ENCODE measurements at regions not wholly inside any gene's neighbourhood (a gene's known extent, or its start where the extent isn't known, plus 50 kb on each side); places are given as distances from the start of the nearest gene placed in this dataset.
"Not testable (repeated sequence)": the region's sequence is repeated elsewhere in the genome, so short reads cannot be mapped to it uniquely, and the experiment has no call there.

DNA sequence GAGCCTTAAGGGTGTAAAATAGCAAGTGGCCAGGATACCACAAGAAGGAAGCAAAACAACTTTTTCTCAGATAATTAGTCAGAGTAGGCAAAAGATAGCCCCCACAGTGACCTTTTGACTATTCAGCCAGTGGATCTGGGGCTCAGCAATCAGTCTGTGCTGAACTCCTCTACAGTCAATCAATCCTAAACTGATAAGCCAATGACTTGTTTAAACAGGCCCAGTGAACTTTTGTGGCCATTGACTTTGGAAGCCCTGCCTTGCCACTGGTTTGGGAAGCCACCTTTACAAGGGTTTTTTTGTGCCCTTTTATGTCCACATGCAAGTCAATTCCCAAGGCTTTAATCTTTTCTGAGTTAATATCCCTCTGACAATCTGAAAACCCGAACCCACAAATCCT is 1565.0 kb upstream of the WWC1 start:
- DNase-seq, result no peak

DNA sequence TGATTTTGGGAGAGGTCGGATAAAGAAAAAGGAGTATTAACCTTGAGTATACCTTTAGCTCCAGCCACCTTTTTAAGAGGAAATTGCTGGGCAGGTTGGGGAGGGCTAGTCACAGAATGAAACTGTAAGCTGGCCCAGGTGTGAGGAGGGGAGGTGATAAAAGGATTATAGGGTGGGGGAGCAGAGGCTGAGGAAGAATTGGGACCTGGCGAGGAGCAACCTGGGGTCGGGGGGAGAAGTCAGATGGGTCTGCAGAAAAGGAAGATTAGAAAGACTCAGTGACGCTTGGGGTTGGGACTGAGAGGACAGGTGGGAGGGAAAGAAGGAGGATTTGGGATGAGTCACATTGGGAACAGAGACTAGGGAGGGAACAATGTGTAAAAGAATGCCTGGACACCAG is 1548.5 kb upstream of the WWC1 start:
- DNase-seq, result not testable (repeated sequence)

DNA sequence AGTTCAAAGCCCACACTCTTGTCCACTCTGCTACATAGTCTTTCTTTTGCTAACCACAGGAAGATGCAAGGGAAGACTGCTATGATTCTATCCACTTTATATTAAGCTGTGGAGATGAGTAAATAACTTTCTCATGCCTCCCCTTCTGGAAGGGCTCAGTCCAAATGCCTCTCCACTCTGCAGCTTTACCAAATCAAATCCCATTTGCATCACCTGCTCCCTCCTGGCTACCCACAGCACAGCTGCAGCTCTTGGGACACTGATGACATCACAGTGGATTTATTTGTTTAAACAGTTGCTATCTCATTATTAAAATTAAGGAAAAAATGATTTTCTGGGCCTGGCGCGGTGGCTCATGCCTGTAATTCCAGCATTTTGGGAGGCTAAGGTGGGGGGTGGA is 1544.9 kb upstream of the WWC1 start:
- no peak for DNase-seq

DNA sequence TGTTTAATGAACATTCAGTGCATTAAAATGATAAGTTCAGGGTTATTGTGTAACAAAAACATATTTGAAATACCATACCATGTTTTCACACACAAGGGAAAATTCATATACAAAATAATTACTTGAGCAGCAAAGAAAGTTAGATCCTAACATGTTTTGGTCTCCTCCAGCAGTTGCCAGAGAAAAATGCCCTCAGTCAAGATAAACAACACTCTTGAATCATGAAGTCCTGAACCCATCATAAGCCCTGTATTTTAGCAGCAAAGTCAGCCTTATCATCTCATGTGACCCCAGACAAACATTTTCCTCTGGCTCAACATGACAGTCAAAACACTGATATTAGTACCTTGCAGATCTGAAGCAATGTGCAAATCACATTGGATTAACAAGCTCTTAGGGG is 1541.1 kb upstream of the WWC1 start:
- no peak for DNase-seq

DNA sequence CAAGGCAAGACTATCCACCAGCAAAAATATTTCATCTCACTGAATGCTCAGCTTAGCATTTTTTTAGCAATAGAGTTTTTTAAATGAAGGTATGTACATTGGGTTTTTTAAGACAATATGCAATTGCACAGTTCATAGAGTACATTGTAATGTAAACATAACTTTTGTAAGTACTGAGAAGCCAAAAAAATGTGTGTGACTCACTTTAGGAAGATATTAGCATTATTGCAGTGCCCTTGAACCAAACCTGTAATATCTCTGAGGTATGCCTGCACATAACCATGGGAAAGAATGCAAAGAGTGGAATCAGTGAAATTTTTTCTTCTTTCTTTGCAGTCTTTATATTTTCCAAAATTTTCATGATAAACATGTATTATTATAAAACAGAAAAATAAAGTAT is 1533.3 kb upstream of the WWC1 start:
- no peak for DNase-seq

DNA sequence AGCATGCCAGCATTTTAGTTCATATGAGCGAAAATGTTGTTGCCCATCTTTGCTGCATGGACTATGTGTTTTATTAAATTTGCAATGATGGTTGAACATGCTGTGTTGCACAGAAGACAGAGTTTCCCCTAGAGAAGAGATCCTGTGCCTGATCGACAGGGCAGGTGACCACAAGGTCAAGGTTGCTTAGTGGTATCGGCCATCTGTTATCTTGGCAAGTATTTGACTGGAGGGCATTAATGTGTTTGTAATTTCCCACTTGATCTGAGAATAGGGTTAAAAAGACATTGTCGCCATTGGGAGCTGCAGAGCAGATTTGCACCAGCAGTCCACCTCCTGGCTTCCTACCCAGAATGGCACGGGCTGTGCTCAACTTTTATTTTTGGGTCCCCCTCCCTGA is 1523.6 kb upstream of the WWC1 start:
- DNase-seq, result no peak

DNA sequence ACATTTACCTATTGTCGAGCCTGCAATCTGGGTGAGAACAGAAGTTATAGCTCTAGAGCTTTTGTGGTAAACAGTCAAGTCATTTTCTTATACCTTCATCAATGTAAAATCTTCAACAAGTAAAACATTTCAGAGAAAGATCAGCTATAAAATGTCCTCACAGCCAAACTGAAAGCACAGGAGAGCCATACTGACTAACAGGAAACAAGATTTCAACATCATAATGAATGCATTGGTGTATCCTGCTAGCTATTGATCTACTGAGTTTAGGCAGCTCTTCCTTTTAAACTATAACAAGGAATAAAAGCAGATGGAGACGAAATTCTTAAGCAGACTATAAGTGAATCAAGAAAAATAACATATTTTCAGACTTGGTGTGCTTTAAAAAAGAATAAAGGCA is 1522.9 kb upstream of the WWC1 start:
- no peak for DNase-seq

DNA sequence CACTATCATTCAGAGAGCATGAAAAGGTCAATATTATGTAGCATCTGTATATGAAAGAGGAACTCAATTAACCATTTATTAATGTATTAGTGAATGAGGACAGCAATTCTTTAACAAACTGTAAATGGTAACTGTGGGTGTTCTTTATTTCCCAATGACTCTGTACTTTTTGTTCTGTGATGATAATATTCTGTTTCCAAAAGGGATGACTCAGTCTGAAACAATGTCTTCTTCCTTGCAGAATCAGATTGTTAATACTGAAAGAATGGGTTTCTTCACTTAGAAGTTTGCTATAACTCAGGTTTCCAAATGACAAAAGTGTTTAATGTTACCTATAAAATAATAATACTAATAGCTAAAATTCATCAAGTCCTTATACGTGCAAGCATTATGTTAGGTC is 1518.7 kb upstream of the WWC1 start:
- no peak for DNase-seq

DNA sequence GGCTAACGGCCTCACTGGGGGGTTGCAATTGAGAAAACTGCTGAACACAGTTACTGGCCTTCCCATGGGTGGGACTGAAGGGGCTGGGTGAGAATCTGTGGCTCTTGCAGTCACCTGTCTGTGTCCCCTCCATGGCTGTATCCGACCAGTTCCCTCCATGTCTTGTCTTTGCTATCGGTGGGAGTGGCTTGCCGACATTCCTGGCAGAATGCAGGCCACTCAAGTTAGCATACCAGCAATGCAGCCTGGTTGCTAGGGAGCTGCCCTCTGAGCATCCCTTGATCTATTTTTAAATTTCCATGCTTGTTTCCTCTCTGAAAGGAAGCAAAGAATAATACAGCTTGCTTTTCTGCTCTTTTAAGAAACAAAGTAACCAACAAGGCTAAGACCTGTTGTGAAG is 1509.7 kb upstream of the WWC1 start:
- DNase-seq, result no peak

DNA sequence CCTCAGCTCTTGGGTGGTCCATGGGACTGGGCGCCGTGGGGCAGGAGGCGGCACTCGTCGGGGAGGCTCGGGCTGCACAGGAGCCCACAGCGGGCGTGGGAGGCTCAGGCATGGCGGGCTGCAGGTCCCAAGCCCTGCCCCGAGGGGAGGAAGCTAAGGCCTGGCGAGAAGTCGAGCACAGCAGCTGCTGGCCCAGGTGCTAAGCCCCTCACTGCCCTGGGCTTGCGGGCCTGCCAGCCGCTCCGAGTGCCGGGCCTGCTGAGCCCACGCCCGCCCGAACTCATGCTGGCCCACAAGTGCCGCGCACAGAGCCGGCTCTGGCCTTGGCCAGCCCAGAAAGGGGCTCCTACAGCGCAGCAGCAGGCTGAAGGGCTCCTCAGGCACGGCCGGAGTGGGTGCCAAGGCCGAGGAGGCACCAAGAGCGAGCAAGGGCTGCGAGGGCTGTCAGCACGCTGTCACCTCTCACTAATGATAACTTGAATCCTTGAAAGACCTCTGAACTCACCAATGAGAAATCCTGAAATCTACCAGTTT is 1506.8 kb upstream of the WWC1 start:
- DNase-seq, result no peak

DNA sequence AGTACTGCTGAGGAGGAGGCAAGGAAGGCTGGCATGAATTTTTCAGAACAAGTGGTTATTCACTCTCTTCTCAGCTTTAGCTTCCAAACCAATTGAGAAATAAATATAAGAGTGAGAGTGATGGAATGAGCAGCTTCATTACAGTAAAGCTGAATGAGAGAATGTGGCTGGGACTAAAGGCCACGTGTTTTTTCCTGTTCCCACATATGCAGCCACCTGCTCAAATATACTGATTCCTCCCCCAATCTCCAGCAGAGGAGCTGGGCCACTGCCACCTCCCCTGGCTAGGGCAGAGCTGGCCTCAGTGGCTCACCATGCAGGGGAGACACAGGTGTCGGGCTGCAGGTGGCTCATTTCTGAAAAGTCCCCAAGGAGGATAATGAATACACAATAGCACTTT is 1505.3 kb upstream of the WWC1 start:
- DNase-seq, result no peak

DNA sequence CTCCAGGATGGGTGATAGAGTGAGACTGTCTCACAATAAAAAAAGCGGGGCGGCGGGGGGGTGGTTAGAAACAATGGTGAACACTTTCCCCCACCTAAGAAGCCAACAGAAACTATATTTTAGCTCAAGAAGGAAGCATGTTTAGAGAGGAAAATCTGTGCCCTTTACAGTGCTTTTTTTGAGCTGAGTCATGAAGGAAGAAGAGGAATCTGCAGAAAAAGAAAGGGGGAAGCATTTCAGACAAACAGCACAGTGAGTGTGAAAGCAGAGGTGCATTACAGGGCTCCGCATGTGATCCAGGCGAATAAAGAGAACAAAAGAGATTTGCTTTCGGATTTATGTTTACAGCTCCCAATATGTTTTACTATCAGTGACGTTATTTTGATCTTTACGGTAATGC is 1504.6 kb upstream of the WWC1 start:
- no peak for DNase-seq

DNA sequence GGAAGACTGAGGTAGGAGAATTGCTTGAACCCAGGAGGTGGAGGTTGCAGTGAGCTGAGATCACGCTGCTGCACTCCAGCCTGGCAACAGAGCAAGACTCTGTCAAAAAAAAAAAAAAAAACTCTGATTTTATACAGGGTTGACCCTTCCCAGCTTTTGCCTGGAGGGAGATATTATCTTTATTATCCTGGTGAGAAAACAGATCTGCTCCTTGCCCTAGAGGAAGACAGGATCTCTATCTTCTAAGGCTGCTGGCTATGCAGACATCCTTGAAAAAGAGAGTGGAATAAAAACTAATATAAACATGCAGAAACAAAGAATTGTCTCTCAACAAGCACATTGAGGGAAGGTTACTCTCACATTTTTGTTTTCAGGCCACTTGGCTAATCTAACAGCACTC is 1503.4 kb upstream of the WWC1 start:
- no peak for DNase-seq

DNA sequence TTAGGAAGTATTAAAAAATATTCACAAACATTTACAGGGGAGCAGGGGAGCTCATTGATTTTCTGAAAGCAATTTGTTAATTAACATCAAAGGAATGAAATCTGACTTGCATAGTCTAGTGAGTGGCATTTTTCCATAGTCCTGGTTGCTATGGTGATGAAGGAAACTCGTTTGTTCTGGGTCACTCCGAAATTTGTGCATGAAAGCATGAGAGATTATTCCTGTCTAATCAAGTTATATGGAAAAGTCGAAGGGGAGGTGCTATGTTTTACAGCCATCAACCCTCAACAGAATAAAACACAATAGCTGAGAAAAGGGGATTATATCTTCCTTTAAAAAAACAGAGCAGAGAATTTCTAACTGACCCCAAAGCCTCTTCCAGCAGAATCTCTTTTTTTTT is 1495.7 kb upstream of the WWC1 start:
- no peak for DNase-seq

DNA sequence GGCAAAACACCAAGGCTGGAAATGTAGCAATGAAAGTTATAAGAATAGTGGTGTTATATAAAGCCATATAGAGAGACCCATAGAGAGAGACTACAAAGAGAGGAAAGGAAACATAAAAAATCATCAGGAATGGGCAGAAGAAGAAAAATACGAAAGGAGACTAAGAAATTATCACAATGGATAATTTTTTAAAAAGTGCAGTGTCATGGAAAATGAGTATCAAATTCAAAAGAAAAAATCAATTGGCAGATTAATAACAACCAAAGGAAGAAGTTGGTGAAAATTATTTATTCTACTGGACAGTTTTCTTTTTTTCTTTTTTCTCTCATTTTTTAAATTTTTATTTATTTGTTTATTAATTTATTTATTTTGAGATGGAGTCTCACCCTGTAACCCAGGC is 1488.4 kb upstream of the WWC1 start:
- DNase-seq, result no peak

DNA sequence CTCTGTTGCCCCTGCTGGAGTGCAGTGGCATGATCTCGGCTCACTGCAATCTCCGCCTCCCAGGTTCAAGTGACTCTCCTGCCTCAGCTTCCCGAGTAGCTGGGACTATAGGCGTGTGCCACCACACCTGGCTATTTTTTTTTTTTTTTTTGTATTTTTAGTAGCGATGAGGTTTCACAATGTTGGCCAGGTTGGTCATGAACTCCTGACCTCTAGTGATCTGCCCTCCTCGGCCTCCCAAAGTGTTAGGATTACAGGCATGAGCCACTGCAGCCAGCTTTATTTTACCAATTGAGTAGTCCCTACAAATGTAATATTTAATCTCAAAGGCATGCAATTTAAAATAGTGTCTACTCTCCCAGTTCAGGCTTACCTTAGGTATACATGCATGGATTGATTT is 1487.2 kb upstream of the WWC1 start:
- not testable (repeated sequence) for DNase-seq

DNA sequence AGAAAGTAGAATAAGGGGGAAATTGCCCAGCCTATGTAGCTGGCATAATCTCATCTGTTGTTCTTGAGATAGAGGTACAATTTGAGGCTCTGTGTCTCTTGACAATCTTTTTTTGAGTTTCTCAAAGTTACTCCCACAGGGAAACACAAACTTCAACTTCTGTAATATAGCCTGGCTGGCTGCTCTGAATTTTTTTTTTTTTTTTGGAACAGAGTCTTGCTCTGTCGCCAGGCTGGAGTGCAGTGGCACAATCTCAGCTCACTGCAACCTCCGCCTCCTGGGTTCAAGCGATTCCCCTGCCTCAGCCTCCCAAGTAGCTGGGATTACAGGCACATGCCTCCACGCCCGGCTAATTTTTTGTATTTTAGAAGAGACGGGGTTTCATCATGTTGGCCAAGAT is 1486.8 kb upstream of the WWC1 start:
- not testable (repeated sequence) for DNase-seq

DNA sequence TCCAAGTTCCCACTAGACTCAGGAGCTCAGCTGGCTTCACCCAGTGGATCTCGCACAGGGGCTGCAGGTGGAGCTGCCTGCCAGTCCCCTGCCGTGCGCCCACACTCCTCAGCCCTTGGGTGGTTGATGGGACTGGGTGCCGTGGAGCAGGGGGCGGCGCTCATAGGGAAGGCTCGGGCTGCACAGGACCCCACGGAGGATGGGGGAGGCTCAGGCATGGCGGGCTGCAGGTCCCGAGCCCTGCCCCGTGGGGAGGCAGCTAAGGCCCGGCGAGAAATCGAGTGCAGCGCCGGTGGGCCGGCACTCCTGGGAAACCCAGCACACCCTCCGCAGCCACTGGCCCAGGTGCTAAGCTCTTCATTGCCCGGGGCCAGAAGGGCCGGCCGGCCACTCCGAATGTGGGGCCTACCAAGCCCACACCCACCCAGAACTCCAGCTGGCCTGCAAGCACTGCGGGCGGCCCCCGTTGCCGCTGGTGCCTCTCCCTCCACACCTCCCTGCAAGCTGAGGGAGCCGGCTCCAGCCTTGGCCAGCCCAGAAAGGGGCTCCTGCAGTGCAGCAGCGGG is 1481.3 kb upstream of the WWC1 start:
- not testable (repeated sequence) for DNase-seq

DNA sequence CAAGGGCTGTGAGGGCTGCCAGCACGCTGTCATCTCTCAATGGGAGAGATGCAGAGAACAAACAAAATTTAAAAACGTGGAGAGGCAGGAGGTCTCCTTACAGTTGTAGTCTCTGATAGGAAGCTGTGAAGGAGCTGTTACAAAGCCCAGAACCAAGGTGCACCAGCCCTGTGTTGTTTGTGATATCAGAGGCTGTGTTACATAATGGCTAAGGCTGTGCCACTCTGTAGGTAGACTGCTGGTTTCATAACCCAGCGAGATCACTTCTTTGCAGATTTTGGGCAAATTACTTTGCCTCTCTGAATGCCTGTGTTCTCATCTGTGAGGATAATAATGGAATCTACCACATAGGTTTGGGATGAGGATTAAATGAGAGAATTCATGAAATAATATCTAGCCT is 1480.7 kb upstream of the WWC1 start:
- no peak for DNase-seq

DNA sequence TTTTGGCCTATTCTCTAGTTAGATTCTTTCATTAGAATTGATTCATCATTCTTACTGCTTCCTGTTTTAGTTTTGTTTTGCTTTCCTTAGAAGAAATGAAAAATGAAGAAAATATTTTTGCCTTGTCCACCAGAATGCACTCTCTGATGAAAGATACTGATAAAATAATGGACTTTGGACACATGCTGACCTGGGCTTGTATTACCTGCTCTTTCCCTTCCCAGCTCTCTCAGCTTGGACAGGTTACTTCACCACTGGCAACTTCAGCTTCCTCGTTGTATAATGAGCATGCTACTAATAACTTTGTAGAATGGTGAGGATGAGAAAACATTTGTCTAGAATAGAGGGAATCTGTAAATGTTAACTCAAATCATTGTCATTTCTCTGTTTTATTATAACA is 1468.1 kb upstream of the WWC1 start:
- no peak for DNase-seq

DNA sequence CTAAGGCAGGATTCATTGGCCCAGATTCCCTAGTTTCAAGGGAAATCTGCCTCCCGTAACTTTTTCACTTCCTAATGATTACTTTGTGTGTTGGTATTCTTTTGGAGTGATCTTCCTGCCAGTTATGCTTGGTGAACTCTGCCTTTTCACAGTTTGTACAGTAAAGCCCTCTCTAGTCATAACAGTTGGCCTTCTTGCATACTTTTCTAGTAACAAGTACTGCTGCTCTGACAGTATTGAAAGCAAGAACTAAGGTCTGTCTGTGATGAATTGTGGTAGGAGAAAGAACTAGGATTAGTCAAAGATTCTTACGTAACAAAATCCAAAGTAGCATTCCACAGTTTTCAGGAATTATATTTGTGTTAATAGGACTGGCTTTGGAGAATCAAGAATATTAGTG is 1457.2 kb upstream of the WWC1 start:
- DNase-seq, result no peak

DNA sequence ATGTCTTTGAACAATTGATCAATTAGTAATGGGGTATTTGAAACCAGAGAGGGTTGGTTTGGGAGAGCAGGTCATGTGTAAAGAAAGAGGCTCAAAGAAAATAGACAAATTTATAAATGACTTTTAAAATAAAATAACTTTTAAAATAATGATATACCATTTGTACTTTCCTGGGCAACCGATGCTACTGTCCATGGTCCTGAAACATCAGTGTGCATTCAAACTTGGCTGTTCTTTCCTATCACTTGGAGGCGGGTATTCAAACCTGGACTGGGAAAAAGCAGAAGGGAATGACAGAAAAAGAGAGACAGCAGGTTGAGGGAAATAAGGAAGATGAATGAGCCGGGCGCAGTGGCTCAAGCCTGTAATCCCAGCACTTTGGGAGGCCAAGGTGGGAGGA is 1446.4 kb upstream of the WWC1 start:
- DNase-seq, result no peak

DNA sequence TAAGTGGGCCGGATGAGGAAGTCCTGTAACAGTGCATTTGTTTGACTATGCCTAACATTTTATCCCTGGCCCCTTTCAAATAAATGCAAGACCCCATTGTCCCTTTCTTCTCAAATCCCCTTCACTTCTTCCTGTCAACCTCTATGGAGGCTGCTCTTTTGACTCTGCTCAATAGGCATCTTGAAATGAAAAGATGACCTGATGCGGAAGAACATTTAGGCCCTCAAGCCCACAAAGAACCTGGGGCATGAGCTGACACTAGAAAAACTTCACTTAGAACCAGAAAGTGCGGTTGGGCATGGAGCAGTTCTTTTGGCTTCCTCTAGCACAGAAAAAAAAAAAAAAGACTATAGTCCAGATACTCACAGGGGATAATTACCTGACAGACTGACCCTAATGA is 1434.7 kb upstream of the WWC1 start:
- no peak for DNase-seq

DNA sequence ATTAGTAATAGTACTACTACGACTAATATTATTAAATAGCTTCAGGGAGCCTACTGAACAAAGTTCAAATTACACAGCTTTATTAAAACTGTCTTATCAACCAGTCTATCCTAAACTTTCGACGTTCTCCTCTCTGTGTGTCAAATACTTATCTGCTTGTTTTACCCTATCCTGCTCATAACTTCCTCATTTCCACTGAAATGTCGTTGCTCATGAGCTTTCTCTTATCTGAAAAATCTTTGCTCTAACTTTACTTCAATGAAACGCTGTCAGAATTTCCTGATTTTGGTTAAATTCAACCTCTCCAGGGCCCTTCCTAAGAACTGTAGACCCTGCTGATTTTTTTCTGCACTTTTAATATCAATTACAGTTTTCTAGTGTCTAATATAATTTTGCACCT is 1431.0 kb upstream of the WWC1 start:
- DNase-seq, result no peak

DNA sequence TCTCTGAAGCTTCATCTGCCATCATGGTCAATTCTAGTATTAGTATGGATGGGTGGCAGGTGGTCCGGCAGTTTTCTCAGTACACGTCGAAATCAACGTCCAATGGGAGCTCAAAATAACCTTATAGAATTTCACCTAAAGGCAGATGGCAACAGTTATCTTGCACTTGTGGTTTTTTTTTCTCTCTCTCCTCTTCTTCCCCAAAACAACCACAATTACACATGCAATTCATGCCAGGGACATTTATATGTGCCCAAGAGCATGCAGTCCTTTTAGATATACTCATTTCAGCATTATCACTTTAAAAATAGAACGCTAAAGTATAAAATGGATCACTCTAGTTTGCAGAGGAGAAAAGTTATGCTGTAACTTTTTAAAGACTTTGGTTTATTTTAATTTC is 1428.9 kb upstream of the WWC1 start:
- no peak for DNase-seq

DNA sequence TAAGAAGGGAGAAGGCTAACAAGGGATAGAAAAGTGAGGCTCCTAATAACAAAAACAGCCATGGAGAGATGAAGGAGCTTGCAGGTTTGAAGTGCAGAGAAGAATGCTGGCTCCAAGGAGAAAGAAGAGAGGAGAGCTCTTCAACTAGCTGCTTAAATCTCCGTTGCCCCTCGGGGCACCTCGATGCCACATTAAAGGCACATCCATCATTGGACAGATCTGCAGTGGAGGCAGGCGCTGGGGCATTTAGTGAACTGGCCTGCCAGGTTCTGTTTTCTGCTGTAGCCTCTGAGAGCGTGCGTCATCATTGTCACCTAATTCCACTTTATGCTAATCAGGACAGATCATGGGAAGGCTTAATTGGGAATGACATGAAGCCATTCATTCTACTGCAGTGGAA is 1426.2 kb upstream of the WWC1 start:
- no peak for DNase-seq

Measured in NCI-H1092 treated with DMSO at 0.1 percent for 48 hours (cell line).